ENCODE measurements at regions not wholly inside any gene's neighbourhood (a gene's known extent, or its start where the extent isn't known, plus 50 kb on each side); places are given as distances from the start of the nearest gene placed in this dataset.
"Not testable (repeated sequence)": the region's sequence is repeated elsewhere in the genome, so short reads cannot be mapped to it uniquely, and the experiment has no call there.

DNA sequence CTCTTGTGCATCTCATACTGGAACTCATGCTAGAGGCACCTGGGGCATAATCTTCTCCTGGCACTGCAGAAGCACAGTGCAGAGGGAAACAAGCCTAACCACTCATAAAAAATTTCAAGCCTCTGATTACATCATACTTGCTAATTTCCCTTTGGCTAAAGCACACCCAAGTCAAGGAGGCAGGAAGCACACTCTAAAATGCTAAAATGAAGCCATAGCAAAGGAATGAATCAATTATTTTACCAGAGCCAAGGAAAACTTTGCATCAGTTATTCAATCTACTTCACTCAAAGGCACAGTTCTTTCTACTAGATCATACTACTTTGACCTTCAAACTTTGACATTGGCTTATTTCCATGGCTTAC lies 79.6 kb upstream of the SPOPL start:
- TF ChIP-seq, protein P1, sequence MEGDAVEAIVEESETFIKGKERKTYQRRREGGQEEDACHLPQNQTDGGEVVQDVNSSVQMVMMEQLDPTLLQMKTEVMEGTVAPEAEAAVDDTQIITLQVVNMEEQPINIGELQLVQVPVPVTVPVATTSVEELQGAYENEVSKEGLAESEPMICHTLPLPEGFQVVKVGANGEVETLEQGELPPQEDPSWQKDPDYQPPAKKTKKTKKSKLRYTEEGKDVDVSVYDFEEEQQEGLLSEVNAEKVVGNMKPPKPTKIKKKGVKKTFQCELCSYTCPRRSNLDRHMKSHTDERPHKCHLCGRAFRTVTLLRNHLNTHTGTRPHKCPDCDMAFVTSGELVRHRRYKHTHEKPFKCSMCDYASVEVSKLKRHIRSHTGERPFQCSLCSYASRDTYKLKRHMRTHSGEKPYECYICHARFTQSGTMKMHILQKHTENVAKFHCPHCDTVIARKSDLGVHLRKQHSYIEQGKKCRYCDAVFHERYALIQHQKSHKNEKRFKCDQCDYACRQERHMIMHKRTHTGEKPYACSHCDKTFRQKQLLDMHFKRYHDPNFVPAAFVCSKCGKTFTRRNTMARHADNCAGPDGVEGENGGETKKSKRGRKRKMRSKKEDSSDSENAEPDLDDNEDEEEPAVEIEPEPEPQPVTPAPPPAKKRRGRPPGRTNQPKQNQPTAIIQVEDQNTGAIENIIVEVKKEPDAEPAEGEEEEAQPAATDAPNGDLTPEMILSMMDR (IDR thresholded peaks at IDR 0.05), result no peak
- TF ChIP-seq POLR2AphosphoS5 (IDR thresholded peaks at IDR 0.05), result no peak
- TF ChIP-seq EP300 (IDR thresholded peaks at IDR 0.05), result no peak
- no peak for TF ChIP-seq POLR2A (IDR thresholded peaks at IDR 0.05)
- no peaks in the 10 kb centered on the region for H3K36me3 ChIP-seq
- ATAC-seq, result no peak
- no peak overlapping the region for H3K4me3 ChIP-seq
- no peak overlapping the region for H3K27ac ChIP-seq
- peaks cover 0 to 18% (median 0%) of the 10 kb centered on the region in 3 donors for H3K9me3 ChIP-seq
- H3K27me3 ChIP-seq, result no peaks in the 10 kb centered on the region
- H3K4me1 ChIP-seq, result peaks cover 0 to 4% (median 0%) of the 10 kb centered on the region in 3 donors

DNA sequence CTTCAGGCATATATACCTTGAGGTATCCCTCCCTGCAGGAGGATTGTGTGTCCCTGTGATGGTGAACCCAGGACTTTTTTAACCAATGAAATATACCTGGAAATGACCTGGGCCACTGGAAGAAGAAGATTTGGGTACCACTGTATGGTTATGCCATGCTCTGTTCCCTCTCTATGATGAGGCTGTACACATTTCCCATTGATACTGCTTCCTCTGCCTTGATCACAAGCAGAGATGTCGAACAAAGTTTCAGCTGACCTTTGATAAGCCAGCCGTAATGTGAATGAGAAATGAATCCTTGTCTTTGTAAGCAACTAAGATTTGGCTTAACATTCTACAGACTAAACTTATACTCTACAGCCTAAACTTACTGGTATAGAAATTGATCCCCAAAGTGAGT lies 78.4 kb upstream of the SPOPL start:
- 94% methylated on average over 2 of the region's 2 CpGs for WGBS, 2 donors (ENCODE audit: low coverage in 1 of 2)
- peaks cover 0 to 4% (median 0%) of the 10 kb centered on the region in 3 donors for H3K4me1 ChIP-seq
- no peak for ATAC-seq
- no peak overlapping the region for H3K4me3 ChIP-seq
- no peak overlapping the region for H3K27ac ChIP-seq
- H3K27me3 ChIP-seq, result no peaks in the 10 kb centered on the region
- H3K36me3 ChIP-seq, result no peaks in the 10 kb centered on the region
- no peak for TF ChIP-seq EP300 (IDR thresholded peaks at IDR 0.05)
- no peak for TF ChIP-seq POLR2AphosphoS5 (IDR thresholded peaks at IDR 0.05)
- TF ChIP-seq POLR2A (IDR thresholded peaks at IDR 0.05), result no peak
- TF ChIP-seq, protein P1 (IDR thresholded peaks at IDR 0.05), result no peak
- H3K9me3 ChIP-seq, result peaks cover 0 to 18% (median 0%) of the 10 kb centered on the region in 3 donors

DNA sequence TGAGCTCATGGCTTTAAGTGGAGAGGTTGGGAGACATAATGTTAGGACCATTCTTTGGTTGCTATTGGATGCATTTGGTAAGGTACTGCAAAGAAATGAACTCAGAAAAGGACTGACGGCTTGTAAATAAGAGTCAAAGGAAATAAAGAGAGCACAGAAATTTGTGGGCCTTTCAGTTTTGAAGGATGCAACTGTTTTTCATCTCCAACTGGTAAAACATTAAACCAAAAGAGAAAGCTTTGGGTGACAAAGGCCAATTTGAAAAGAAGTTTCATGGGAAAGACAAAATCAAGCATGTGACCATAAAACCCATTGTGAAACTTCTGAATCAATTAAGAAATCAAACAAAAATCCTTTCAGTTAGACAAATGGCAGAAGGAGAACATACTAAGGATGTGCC lies 77.8 kb upstream of the SPOPL start:
- no peaks in the 10 kb centered on the region for H3K27me3 ChIP-seq
- no peak for ATAC-seq
- H3K27ac ChIP-seq, result no peak overlapping the region
- no peak for TF ChIP-seq POLR2A (IDR thresholded peaks at IDR 0.05)
- TF ChIP-seq, protein P1 (IDR thresholded peaks at IDR 0.05), result no peak
- TF ChIP-seq POLR2AphosphoS5 (IDR thresholded peaks at IDR 0.05), result no peak
- no peak for TF ChIP-seq EP300 (IDR thresholded peaks at IDR 0.05)
- H3K4me1 ChIP-seq, result peaks cover 0 to 4% (median 0%) of the 10 kb centered on the region in 3 donors
- H3K36me3 ChIP-seq, result no peaks in the 10 kb centered on the region
- peaks cover 0 to 18% (median 0%) of the 10 kb centered on the region in 3 donors for H3K9me3 ChIP-seq
- H3K4me3 ChIP-seq, result no peak overlapping the region
- 100% methylated on average over 1 of the region's 1 CpG for WGBS, 2 donors (ENCODE audit: low coverage in 1 of 2)

DNA sequence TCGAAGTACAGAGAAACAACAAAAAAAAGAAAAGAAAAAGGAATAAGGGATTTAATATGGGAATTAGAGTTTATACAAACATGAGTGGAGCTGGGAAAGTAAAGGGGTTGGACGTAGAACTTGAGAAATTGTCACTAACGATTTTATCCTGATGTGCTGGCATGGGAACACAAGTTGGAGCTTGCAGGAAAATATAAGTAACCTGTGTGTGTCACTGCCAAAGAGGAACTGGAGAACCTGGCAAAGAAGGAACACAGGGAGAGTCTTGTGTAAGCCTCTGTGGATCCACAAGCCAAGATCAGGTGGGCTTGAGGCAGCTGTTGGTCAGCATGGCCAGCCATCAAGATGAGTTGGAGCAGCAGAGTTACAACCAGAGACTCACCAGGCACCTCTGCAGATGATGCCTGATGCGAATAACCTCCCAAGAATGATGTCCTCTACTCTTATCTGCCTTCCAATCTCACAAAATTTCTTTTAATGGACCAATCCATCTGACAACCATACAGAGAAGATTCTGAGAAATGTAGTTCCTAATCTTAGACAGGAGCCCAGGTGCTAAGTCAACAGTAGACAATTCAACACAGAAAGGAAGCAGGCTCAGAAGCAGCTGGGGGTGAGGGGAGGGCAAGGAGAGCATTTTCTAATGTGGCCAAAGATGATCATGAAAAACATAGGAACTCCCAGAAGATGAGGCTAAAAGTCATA lies 77.0 kb upstream of the SPOPL start:
- H3K27ac ChIP-seq, result no peak overlapping the region
- TF ChIP-seq POLR2AphosphoS5 (IDR thresholded peaks at IDR 0.05) (no peak), POLR2A (IDR thresholded peaks at IDR 0.05) (no peak), EP300 (IDR thresholded peaks at IDR 0.05) (no peak)
- TF ChIP-seq, protein P1 (IDR thresholded peaks at IDR 0.05), result no peak
- no peaks in the 10 kb centered on the region for H3K27me3 ChIP-seq
- no peak overlapping the region for H3K4me3 ChIP-seq
- 83 to 97% methylated on average over 4 of the region's 4 CpGs for WGBS, 2 donors (ENCODE audit: low coverage in 1 of 2)
- H3K36me3 ChIP-seq, result no peaks in the 10 kb centered on the region
- no peak for ATAC-seq
- H3K9me3 ChIP-seq, result peaks cover 0 to 18% (median 0%) of the 10 kb centered on the region in 3 donors
- H3K4me1 ChIP-seq, result peaks cover 0 to 4% (median 0%) of the 10 kb centered on the region in 3 donors

DNA sequence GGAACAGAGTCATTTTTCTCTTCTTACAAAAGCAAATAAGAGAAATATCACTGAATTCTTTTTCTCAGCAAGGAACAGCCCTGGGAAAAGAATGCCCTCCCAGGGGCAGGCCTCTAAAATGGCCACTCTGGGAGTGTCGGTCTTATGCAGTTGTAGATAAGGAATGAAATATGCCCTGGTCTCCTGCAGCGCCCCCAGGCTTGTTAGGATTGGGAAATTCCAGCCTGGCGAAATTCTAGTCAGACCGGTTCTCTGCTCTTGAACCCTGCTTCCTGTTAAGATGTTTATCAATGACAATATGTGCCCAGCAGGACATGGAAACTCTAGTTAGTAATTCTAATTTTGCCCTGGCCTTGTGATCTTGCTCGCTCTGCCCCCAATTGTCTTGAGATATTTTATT lies 75.5 kb upstream of the SPOPL start:
- not testable (repeated sequence) for H3K36me3 ChIP-seq, H3K27ac ChIP-seq, ATAC-seq, H3K4me1 ChIP-seq, H3K4me3 ChIP-seq, H3K27me3 ChIP-seq
- WGBS, 2 donors (ENCODE audit: low coverage in 1 of 2), result 93 to 96% methylated on average over 4 to 5 of the region's 5 CpGs
- H3K9me3 ChIP-seq, result peaks cover 0 to 18% (median 0%) of the 10 kb centered on the region in 3 donors

All from gastroesophageal sphincter (tissue), 4 donors.